Tibial nerve (tissue), 4 donors: ENCODE measurements at regions not wholly inside any gene's neighbourhood (a gene's known extent, or its start where the extent isn't known, plus 50 kb on each side); places are given as distances from the start of the nearest gene placed in this dataset.

Experiments used
- EP300 ChIP-seq, 2 donors: sonication (generic); formaldehyde crosslinking; IDR thresholded peaks; one replicate each; pipeline ENCODE4 v1.6.1; 2017; ENCODE audit warnings: antibody characterized with exemption in 2 of 2, mild to moderate bottlenecking in 1 of 2
- TF ChIP-seq, protein P1 (sequence below), 5 experiments: fragments of 200-600 bp in 3 of 5; fragments of 450-650 bp in 2 of 5; sonication (generic) in 3 of 5; IDR thresholded peaks; one replicate each; pipeline ENCODE4 v1.5.1; 2016 to 2019; ENCODE audit warnings: antibody characterized with exemption in 5 of 5, mild to moderate bottlenecking in 3 of 5, moderate library complexity in 2 of 5

- TF ChIP-seq, protein P1, sequence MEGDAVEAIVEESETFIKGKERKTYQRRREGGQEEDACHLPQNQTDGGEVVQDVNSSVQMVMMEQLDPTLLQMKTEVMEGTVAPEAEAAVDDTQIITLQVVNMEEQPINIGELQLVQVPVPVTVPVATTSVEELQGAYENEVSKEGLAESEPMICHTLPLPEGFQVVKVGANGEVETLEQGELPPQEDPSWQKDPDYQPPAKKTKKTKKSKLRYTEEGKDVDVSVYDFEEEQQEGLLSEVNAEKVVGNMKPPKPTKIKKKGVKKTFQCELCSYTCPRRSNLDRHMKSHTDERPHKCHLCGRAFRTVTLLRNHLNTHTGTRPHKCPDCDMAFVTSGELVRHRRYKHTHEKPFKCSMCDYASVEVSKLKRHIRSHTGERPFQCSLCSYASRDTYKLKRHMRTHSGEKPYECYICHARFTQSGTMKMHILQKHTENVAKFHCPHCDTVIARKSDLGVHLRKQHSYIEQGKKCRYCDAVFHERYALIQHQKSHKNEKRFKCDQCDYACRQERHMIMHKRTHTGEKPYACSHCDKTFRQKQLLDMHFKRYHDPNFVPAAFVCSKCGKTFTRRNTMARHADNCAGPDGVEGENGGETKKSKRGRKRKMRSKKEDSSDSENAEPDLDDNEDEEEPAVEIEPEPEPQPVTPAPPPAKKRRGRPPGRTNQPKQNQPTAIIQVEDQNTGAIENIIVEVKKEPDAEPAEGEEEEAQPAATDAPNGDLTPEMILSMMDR (IDR thresholded peaks at IDR 0.05) = no peak
- no peak for TF ChIP-seq EP300 (IDR thresholded peaks at IDR 0.05)
Observed at GRCh38 chr3:55162031-55162795, 234.4 kb upstream of the LRTM1 start.
